GM10266 (cell line): ENCODE measurements at regions not wholly inside any gene's neighbourhood (a gene's known extent, or its start where the extent isn't known, plus 50 kb on each side); places are given as distances from the start of the nearest gene placed in this dataset.

Experiments
- DNase-seq: peaks from one replicate; pipeline ENCODE4 v3.0.0; 2012; ENCODE audit errors: extremely low spot score
- TF ChIP-seq, protein P1 (sequence below): IDR thresholded peaks from 2 replicates; pipeline ENCODE4 v1.5.1; 2012; ENCODE audit warnings: mild to moderate bottlenecking, low read depth; ENCODE audit not compliant: control insufficient read depth, insufficient read depth; ENCODE audit errors: missing control alignments

DNA sequence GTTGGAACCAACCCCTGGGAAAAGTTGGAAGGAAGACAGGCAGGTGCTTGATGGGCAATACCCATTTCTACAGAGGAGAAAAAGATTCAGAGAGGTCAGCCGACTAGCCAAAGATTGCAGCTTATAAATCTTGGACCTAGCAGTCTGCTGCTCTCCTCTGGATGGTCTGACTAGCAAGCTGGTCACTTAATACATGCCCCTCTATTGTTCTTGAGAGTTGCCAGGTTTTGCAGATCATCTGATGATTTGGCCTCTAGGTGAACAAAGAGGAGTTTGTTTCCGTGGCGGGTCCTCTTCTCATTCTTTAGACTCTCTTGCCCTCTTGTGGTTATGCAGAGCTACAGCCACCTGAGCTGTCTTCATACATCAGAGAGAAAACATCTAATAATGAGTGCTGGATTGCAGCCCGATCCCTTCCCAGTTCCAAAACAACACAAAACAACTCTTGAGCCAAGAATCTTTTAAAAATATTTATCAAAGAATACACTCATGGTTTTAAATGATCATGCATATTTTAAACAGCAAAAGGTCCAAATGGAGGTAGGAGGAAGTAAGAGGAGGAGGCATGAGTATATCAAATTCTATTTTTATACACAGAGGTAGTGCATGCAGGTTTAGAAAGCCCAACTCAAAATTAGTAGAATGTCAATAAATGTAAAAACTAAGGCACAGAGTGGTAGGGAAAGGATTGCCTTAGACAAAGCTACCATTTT is 115.7 kb downstream of the SLC30A10 start:
- DNase-seq, result peak; percentile 57
- TF ChIP-seq, protein P1, sequence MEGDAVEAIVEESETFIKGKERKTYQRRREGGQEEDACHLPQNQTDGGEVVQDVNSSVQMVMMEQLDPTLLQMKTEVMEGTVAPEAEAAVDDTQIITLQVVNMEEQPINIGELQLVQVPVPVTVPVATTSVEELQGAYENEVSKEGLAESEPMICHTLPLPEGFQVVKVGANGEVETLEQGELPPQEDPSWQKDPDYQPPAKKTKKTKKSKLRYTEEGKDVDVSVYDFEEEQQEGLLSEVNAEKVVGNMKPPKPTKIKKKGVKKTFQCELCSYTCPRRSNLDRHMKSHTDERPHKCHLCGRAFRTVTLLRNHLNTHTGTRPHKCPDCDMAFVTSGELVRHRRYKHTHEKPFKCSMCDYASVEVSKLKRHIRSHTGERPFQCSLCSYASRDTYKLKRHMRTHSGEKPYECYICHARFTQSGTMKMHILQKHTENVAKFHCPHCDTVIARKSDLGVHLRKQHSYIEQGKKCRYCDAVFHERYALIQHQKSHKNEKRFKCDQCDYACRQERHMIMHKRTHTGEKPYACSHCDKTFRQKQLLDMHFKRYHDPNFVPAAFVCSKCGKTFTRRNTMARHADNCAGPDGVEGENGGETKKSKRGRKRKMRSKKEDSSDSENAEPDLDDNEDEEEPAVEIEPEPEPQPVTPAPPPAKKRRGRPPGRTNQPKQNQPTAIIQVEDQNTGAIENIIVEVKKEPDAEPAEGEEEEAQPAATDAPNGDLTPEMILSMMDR, result peak; percentile 80

DNA sequence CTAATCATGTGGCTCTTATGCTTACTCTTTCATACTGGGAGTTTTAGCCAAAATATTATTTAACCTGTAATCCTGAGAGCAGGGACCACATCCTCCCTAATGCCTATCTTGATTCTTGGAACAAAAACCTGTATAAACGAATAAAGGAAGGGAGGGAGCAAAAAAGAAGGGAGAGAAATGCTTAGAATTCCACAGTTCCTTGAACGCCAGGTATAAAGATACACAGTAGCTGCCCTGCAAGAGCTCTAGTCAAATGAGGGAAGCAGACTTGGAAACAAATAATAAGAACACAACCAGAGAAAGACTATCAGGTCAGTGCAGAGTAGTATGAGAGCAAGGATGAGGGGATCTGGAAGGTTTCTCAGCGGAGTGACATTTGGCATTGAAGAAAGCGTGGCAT is 116.3 kb downstream of the SLC30A10 start:
- DNase-seq, result no peak

DNA sequence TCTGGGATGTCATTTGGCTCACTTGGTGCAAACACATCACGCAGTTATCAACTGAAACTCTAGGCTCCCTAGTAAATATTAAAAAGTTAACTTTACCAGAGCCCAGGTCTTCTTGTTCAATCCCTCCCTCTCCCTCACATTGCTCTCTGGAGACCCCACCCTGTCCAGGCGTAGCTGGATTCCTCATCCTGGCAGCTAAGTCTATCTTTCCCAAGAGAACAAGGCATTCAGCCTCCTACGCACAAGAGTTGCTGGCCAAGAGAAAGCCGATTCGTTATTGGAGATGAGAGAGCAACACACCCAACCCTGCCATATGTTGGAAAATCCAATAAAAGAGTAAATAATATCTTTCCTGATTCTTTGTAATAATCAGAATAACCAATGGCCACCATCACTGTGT is 117.9 kb downstream of the SLC30A10 start:
- TF ChIP-seq, protein P1, result no peak
- no peak for DNase-seq

More for the DNA sequence above, 116.3 kb downstream of the SLC30A10 start:
- TF ChIP-seq, protein P1, result no peak

DNA sequence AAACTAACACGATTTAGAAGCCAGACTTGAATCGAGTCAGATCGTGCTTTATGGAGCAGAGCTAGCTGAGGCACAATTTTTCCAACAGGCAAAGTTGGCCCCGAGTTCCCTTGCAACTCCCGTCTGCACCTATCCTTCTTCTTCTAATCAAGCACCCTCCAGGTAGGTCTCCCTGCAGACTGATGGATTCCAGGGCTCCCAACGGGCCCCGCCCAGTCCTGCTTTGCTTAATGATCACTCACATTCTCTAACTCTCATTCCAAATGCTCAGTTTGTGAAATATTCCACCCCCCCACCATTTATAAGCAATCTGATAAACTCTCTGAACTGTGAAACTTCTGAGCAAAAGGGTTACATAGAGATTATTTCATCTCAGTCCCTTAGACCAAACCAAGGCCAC is 119.6 kb downstream of the SLC30A10 start:
- TF ChIP-seq, protein P1, result no peak
- no peak for DNase-seq

DNA sequence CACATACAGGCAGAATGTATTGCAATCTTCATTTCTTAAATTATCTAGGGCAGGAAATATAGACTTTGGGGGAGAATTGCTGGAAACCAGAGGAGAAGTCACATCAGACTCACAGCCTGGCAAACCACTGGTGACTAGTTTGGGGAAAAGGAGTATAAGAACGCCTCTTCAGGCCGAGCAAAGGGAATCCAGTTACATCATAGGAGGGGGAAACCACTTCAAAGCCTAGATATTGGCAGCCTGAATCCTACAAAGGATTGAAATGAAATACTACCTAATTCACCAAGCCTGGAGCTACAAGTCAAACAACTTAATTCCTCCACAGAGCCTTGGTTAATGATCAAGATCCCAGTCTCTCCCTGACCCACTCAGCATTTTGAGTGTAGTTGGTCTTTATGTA is 121.7 kb downstream of the SLC30A10 start:
- DNase-seq, result no peak
- TF ChIP-seq, protein P1, result no peak

DNA sequence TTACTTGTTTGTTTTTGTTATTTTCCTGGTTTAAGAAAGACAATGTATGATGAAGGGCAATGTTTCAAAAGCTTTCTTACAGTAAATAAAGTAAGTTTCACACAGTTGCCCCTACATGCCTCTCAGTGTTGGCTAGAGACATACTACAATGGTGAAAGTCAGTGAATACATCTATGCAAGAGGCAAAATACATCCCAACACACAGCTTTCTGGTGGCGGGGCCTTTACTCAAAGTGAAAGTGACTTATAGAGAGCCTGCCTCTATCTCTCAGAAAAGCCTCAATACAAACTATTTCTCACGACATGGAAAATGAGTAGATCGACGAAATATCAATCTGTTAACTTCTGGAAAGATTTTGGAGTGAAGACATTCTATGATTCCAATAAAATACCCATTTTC is 122.3 kb downstream of the SLC30A10 start:
- DNase-seq, result no peak
- TF ChIP-seq, protein P1, result no peak

DNA sequence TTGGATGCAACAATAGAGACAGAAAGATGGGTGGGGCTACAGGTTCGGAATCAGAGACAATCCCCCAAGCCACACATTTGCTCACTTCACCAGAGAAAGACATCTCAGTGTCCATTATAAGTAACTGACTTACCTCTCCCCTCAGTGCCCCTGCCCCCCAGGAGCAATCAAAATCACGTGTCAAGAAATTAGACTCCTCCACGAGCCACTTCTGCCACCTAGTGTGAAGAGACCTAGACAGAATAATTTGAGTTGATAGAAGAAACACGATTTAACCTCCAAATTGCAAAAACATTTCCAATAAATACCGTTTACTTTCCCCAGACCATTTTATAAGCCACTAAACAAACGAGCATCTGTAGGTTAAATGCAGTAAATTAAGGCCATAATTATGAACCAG is 123.2 kb downstream of the SLC30A10 start:
- TF ChIP-seq, protein P1, result no peak
- DNase-seq, result no peak
